Neural cell (in vitro differentiated cells): ENCODE measurements at regions not wholly inside any gene's neighbourhood (a gene's known extent, or its start where the extent isn't known, plus 50 kb on each side); places are given as distances from the start of the nearest gene placed in this dataset.

Experiments
- H2AFZ ChIP-seq: fragments of 200-600, 300-800 bp; sonication (generic), shearing (Covaris generic); 2 replicates; pipeline ENCODE4 v1.6.0; 2014; ENCODE audit warnings: low read depth, mild to moderate bottlenecking, antibody characterized with exemption, low read length, moderate library complexity
- H3F3A ChIP-seq: fragments of 200-600 bp; shearing (Covaris generic); 2 replicates; pipeline ENCODE4 v1.6.1; 2016; ENCODE audit warnings: mild to moderate bottlenecking, moderate library complexity, mixed read lengths, antibody characterized with exemption, low read length; ENCODE audit not compliant: insufficient read depth, poor library complexity, severe bottlenecking
- H3K27ac ChIP-seq: fragments of 200-600, 300-800 bp; sonication (generic), shearing (Covaris generic); 2 replicates; pipeline ENCODE4 v1.5.1; 2014; ENCODE audit warnings: mild to moderate bottlenecking, low read length, moderate library complexity
- H3K27me3 ChIP-seq: fragments of 300-800, 200-600 bp; sonication (generic), shearing (Covaris generic); 2 replicates; pipeline ENCODE4 v1.6.0; 2014; ENCODE audit warnings: mild to moderate bottlenecking, low read depth, low read length, moderate library complexity; ENCODE audit not compliant: insufficient read depth
- H3K36me3 ChIP-seq: fragments of 300-800, 200-600 bp; sonication (generic), shearing (Covaris generic); 2 replicates; pipeline ENCODE4 v1.5.1; 2014; ENCODE audit warnings: mild to moderate bottlenecking, antibody characterized with exemption, low read length, moderate library complexity; ENCODE audit not compliant: insufficient read depth
- H3K4me2 ChIP-seq: fragments of 300-800, 200-600 bp; sonication (generic), shearing (Covaris generic); 2 replicates; pipeline ENCODE4 v1.6.0; 2014; ENCODE audit warnings: mild to moderate bottlenecking, low read length
- H3K4me3 ChIP-seq: fragments of 300-800, 200-600 bp; sonication (generic), shearing (Covaris generic); 2 replicates; pipeline ENCODE4 v1.5.1; 2014; ENCODE audit warnings: mild to moderate bottlenecking, low read length, moderate library complexity
- H3K79me2 ChIP-seq: fragments of 200-600 bp; shearing (Covaris generic); replicated peaks from 2 replicates; pipeline ENCODE4 v1.6.0; 2014; ENCODE audit warnings: mild to moderate bottlenecking, low read length, moderate library complexity; ENCODE audit not compliant: insufficient read depth
- H3K9ac ChIP-seq: fragments of 300-800, 200-600 bp; sonication (generic), shearing (Covaris generic); 2 replicates; pipeline ENCODE4 v1.6.1; 2016; ENCODE audit warnings: mild to moderate bottlenecking, low read length, mixed read lengths
- H3K9me2 ChIP-seq: fragments of 200-600 bp; shearing (Covaris generic); 2 replicates; pipeline ENCODE4 v1.6.1; 2016; ENCODE audit warnings: mild to moderate bottlenecking, low read length, mixed read lengths; ENCODE audit not compliant: insufficient read depth
- H3K9me3 ChIP-seq: fragments of 200-600, 300-800 bp; sonication (generic), shearing (Covaris generic); 2 replicates; pipeline ENCODE4 v1.6.1; 2016; ENCODE audit warnings: mild to moderate bottlenecking, mixed run types, low read length, moderate library complexity, mixed read lengths
- H4K20me1 ChIP-seq: fragments of 200-600 bp; shearing (Covaris generic); 2 replicates; pipeline ENCODE4 v1.6.1; 2016; ENCODE audit warnings: mild to moderate bottlenecking, mixed run types; ENCODE audit not compliant: insufficient read depth
- EP300 ChIP-seq: fragments of 450-650 bp; conservative IDR thresholded peaks from 2 replicates; pipeline ENCODE4 v1.6.1; 2014; ENCODE audit warnings: antibody characterized with exemption, mild to moderate bottlenecking, moderate library complexity; ENCODE audit not compliant: poor library complexity, severe bottlenecking
- EZH2 ChIP-seq: fragments of 200-600, 300-800 bp; shearing (Covaris generic), sonication (generic); IDR thresholded peaks from 2 replicates; pipeline ENCODE4 v1.6.1; 2014; ENCODE audit warnings: antibody characterized with exemption, low read length, borderline replicate concordance, mild to moderate bottlenecking; ENCODE audit not compliant: insufficient read depth, poor library complexity, severe bottlenecking
- MXI1 ChIP-seq: fragments of 450-650 bp; conservative IDR thresholded peaks from 2 replicates; pipeline ENCODE4 v1.6.1; 2014; ENCODE audit warnings: antibody characterized with exemption, mild to moderate bottlenecking; ENCODE audit not compliant: poor library complexity, severe bottlenecking
- POLR2AphosphoS5 ChIP-seq: IDR thresholded peaks from 2 replicates; pipeline ENCODE4 v1.6.1; 2012
- RAD21 ChIP-seq: fragments of 450-650 bp; conservative IDR thresholded peaks from 2 replicates; pipeline ENCODE4 v1.6.1; 2014; ENCODE audit warnings: antibody characterized with exemption, mild to moderate bottlenecking, moderate library complexity
- SMC3 ChIP-seq: fragments of 450-650 bp; conservative IDR thresholded peaks from 2 replicates; pipeline ENCODE4 v1.6.1; 2014; ENCODE audit warnings: antibody characterized with exemption, mild to moderate bottlenecking, moderate library complexity; ENCODE audit not compliant: poor library complexity
- TAF1 ChIP-seq: IDR thresholded peaks from 2 replicates; pipeline ENCODE4 v1.6.1; 2012; ENCODE audit warnings: low read depth
- TF ChIP-seq, protein P1 (sequence below): IDR thresholded peaks from 2 replicates; pipeline ENCODE4 v1.6.1; 2012; ENCODE audit warnings: borderline replicate concordance
- TF ChIP-seq, protein P2 (sequence below): fragments of 450-650 bp; IDR thresholded peaks from 2 replicates; pipeline ENCODE4 v1.5.1; 2014; ENCODE audit warnings: antibody characterized with exemption, mild to moderate bottlenecking, moderate library complexity; ENCODE audit not compliant: poor library complexity, severe bottlenecking

DNA sequence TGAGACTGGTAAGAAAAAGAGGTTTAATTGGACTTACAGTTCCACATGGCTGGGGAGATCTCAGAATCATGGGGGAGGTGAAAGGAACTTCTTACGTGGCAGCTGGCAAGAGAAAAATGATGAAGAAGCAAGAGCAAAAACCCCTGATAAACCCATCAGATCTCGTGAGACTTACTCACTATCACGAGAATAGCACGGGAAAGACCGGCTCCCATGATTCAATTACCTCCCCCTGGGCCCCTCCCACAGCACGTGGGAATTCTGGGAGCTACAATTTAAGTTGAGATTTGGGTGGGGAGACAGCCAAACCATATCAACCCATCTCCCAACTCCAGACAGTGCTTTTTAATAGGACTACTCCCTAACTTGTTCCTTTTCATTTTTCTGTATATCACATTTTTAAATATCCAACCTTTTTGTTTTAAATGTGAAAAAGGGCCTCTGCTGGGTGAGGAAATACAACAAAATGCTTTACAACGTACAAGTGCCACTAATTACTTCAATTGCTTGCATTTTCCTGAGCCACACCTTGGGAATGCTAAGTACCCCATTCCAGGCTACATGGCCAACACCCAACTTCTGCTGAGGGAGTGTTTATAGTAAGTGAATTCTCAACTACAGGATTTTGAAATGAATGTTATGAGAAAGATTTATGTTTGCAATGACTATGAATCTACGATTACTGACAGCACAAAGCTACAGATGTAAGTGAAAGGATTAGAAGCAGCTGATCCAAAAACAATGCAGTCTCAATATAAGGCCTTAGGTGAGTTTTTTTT lies 294.1 kb upstream of the CD180 start:
- Histone ChIP-seq H3K79me2 (no peaks in the 10 kb centered on the region), H3K9me3 (no peaks in the 10 kb centered on the region), H3K4me3 (no peak overlapping the region), H3K9me2 (no peaks in the 10 kb centered on the region), H3F3A (no peaks in the 10 kb centered on the region), H2AFZ (no peak overlapping the region), H3K27ac (no peak overlapping the region), H4K20me1 (no peaks in the 10 kb centered on the region), H3K4me2 (no peak overlapping the region), H3K9ac (no peak overlapping the region), H3K36me3 (no peaks in the 10 kb centered on the region), H3K27me3 (no peaks in the 10 kb centered on the region)
- TF ChIP-seq, protein P1, sequence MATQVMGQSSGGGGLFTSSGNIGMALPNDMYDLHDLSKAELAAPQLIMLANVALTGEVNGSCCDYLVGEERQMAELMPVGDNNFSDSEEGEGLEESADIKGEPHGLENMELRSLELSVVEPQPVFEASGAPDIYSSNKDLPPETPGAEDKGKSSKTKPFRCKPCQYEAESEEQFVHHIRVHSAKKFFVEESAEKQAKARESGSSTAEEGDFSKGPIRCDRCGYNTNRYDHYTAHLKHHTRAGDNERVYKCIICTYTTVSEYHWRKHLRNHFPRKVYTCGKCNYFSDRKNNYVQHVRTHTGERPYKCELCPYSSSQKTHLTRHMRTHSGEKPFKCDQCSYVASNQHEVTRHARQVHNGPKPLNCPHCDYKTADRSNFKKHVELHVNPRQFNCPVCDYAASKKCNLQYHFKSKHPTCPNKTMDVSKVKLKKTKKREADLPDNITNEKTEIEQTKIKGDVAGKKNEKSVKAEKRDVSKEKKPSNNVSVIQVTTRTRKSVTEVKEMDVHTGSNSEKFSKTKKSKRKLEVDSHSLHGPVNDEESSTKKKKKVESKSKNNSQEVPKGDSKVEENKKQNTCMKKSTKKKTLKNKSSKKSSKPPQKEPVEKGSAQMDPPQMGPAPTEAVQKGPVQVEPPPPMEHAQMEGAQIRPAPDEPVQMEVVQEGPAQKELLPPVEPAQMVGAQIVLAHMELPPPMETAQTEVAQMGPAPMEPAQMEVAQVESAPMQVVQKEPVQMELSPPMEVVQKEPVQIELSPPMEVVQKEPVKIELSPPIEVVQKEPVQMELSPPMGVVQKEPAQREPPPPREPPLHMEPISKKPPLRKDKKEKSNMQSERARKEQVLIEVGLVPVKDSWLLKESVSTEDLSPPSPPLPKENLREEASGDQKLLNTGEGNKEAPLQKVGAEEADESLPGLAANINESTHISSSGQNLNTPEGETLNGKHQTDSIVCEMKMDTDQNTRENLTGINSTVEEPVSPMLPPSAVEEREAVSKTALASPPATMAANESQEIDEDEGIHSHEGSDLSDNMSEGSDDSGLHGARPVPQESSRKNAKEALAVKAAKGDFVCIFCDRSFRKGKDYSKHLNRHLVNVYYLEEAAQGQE = no peak
- TF ChIP-seq POLR2AphosphoS5 (no peak), TAF1 (no peak), MXI1 (no peak)
- TF ChIP-seq, protein P2, sequence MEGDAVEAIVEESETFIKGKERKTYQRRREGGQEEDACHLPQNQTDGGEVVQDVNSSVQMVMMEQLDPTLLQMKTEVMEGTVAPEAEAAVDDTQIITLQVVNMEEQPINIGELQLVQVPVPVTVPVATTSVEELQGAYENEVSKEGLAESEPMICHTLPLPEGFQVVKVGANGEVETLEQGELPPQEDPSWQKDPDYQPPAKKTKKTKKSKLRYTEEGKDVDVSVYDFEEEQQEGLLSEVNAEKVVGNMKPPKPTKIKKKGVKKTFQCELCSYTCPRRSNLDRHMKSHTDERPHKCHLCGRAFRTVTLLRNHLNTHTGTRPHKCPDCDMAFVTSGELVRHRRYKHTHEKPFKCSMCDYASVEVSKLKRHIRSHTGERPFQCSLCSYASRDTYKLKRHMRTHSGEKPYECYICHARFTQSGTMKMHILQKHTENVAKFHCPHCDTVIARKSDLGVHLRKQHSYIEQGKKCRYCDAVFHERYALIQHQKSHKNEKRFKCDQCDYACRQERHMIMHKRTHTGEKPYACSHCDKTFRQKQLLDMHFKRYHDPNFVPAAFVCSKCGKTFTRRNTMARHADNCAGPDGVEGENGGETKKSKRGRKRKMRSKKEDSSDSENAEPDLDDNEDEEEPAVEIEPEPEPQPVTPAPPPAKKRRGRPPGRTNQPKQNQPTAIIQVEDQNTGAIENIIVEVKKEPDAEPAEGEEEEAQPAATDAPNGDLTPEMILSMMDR = no peak

DNA sequence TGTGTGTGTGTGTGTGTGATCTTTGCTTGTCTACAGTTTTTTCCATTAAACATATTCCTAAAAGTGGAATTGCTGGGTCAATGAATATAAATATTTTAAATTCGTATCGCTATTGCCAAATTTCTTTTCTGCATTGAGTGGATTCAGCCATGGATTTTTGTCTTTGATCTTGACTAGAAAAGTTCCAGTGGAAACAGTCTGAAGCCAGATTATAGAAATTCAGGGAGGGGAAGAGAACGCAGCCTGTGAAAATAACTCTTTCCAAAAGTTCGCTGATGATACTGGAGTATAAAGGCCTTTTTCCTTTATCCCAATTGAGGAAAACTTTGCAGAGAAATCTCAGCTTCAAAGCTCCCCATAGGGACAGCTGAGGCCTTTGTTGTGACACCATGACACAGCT lies 292.3 kb upstream of the CD180 start:
- Histone ChIP-seq H4K20me1 (no peaks in the 10 kb centered on the region), H3K9ac (no peak overlapping the region), H3K79me2 (no peaks in the 10 kb centered on the region), H3K9me2 (no peaks in the 10 kb centered on the region), H3K9me3 (no peaks in the 10 kb centered on the region), H3K36me3 (no peaks in the 10 kb centered on the region), H3K4me2 (no peak overlapping the region), H2AFZ (no peak overlapping the region), H3K4me3 (no peak overlapping the region), H3F3A (no peaks in the 10 kb centered on the region), H3K27ac (no peak overlapping the region), H3K27me3 (no peaks in the 10 kb centered on the region)
- TF ChIP-seq MXI1 (no peak), SMC3 (no peak), EZH2 (no peak), EP300 (no peak), POLR2AphosphoS5 (no peak), TAF1 (no peak), RAD21 (no peak)
- TF ChIP-seq, protein P1 = no peak
- TF ChIP-seq, protein P2 = no peak
